Fibroblast of skin of right biceps (primary cell): ENCODE measurements at regions not wholly inside any gene's neighbourhood (a gene's known extent, or its start where the extent isn't known, plus 50 kb on each side); places are given as distances from the start of the nearest gene placed in this dataset.
"Not testable (repeated sequence)": the region's sequence is repeated elsewhere in the genome, so short reads cannot be mapped to it uniquely, and the experiment has no call there.

Source experiments
- DNase-seq: peaks from one replicate; pipeline ENCODE4 v3.0.0-alpha.2; 2013

DNA sequence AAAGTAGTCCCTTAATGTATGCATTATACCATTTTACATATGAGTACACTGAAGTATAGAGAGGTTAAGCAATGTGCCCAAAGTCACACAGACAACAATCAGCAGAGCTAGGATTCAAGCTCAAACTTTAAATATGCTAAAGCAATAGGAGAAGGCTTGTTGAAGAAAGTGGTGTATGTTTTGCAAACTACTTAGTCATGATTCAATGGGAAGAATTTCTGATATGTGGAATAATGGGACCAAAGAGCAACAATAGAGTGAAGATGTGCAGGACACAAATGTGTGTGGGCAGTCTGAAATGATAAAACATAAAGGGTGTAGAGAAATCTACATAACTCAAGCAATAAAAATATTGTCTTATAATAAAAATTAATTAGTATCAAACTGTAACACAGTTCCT is 109.0 kb upstream of the ARSJ start:
- DNase-seq: peak; percentile 25

DNA sequence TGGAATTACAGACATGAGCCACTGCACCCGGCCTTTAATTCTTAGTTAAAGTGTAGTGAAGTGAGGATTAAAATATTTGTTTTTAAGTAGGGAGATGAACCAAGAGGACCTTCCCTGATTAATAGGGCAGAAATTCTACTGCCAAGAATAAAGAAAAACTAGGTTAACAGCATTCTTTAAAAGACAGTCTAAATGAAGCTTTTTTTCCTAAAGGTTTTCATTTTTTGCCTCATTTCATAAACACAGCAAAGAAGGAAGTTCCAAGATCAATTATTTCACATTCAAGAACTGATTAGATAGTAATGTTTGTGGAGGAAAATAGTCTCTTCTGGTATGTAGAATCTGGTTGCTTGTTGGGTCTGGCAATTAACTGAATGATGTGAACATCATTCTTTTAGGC is 112.1 kb upstream of the ARSJ start:
- DNase-seq: peak; percentile 9

DNA sequence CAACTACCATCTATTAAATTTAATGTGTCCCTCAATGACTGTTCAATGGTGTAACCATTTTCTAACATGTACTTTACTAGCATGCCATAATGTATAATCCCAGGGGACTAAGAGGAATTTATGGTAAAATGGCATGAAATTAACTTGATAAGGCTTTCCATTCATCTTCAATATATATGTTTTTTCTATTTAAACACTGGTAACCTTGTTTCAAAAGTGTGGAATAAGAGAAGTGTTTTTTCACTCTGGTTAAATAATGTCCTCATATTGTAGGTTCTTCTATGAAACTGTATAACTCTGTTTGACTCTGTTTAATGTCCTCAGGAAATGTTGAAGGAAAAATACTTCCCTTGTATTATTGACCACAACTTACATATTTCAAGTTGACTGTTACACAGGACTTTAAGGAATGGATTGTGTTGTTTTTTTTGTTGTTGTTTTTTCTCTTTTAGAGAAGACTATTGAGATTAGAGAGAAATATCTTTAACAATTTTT is 113.8 kb upstream of the ARSJ start:
- DNase-seq: no peak

DNA sequence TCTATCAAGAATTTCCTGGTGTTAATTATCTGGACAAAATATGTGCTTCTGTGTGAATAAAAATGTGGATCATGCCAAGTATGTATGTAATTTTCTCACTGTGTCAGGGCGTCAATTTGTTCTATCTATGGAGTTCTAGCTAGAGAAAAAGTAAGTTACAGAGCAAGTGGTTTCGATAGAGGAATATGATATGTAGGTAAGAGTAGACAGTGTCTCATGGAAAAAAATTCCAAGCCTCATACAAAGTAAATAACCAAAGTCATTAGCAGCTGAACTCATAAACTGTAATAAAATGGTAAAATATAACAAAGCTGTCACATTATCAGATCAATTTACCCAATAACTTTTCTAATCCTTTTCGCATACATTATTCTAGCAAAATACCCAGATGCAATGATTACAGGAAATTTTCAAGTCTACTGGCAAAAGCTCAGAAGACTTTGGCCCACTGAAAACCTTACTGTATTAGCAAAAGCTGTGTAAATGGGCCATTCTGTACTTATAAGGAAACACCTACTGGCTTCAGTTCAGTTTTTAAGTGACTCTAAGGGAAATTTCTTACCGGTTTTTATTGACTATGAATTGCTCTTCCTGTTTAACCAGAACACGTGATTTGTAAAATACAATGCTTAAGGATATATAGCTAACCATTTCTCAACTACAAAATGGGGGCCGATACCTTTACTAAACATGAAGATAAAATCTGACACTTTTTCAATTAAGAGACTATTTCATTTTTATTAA is 121.0 kb upstream of the ARSJ start:
- DNase-seq: no peak

DNA sequence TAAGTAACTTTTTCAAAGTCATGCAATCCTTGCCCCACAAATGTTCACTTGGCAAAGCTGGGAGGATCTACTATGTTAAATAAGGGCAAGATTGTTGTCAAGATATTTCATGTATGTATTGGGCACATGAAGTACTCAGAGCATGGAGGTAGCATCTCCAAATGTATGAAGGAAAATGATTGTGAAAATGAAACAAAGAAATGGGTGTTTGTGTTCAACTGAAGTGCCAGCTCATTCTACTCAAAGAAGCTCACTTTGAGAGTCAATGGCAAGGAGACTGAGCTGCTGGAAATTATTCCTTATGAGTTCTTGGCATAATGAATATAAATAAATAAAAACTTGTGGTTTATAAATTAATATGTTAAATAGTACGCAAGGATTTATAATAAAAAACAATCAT is 124.5 kb upstream of the ARSJ start:
- DNase-seq: no peak

DNA sequence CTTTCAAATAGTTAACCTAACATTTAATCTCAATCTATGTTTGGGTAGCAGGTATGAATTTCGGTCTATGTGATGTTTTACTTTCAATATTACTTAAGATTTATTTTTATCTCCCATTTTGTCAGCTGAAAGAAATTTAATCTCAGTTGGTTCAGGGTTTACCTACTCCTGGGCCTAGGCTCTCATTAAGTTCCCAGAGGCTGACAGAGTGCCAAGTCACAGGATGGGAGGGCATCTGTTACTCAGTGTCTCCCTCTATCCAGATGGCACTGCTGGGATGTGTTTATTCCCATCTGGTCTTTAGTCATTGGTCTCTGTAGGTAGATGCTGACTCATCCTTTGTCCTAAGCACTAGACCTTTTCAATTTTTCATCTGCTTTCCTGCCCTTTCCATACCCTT is 129.4 kb upstream of the ARSJ start:
- peak; percentile 42 for DNase-seq

DNA sequence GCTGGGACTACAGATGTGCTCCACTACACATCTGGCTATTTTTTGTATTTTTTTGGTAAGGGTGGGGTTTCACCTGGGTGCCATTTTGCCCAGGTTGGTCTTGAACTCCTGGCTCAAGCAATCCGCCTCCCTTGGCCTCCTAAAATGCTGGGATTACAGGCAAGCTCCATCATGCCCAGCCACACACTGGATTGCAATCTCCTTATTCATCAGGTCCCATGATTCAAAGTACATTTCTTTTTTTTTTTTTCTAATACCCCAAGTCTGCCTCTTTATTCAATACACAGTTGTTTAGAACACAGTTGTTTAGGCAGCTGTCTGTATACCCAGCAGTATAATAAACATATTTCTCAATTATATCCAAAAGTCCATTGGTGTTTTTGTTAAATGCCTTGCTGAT is 130.3 kb upstream of the ARSJ start:
- DNase-seq: no peak

DNA sequence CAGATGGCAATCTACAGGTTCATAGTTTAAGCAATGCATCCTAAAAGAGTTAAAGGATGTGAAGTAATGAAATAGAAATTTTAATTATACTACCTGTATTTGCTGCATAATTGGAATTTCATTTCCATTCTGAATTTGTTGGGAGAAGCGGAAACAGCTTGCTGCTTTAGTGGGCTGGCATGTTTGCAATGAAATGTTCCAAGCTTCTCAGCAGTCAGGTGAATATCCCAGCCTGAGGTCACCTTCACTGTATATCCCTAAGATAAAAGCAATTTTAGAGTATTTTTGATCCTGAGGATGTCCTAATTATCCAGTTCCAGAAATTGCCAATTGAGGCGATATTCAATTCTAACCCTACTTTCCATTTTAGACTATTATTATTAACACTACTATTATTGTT is 136.1 kb upstream of the ARSJ start:
- DNase-seq: no peak

DNA sequence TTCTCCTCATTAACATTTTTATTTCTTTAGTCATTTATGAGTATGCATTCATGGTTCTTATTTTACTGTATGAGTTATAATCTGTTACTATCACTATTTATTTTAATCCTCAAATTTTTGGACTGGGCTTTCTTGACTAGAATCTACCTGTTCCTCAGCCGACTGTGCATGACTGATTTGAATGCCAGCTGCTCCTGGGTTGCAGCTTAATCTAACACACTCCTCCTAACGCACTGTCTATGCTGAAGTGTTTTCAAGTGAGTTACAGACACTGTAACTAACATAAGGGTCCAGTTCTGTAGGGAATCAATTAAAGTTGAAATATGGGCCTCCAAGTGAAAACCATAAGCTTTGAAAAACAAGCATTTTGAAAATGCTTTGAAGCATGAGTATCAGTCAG is 137.4 kb upstream of the ARSJ start:
- no peak for DNase-seq

DNA sequence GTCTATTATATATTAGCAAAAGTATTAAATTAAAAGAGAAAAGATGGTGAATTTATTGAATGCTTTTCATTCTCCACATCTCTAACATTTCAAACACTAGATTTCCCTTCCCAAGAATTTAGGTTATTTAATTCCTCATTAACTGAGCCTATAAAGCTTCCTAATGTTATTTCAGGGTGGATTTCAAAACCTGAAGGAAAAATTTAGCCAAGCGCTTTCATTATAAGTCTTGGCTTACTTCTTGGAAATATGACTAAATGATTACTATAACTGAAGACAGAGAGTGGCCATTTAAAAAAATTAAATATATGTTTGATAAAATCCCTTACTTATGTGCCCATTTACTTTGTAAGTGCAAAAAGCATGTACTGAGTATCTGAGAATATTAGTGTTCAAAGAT is 141.8 kb upstream of the ARSJ start:
- no peak for DNase-seq

DNA sequence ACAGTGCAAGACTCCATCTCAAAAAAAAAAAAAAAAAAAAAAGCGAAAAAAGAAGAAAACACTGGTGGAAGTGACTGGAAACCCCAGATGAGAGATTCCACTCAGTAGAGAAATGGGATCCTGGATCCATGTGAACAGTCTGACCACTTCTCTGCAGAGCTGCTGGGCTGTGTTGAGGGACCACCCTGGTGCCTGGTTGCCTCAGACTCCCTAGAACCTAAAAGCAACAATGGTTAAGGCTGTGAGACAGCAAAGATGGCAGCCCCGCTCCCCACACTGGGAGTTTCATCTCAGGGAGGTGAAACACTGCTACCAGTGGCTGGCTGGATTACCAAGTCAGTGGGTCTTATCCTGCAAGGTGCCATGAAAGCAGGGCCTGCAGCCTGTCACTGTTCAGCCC is 152.8 kb upstream of the ARSJ start:
- no peak for DNase-seq

DNA sequence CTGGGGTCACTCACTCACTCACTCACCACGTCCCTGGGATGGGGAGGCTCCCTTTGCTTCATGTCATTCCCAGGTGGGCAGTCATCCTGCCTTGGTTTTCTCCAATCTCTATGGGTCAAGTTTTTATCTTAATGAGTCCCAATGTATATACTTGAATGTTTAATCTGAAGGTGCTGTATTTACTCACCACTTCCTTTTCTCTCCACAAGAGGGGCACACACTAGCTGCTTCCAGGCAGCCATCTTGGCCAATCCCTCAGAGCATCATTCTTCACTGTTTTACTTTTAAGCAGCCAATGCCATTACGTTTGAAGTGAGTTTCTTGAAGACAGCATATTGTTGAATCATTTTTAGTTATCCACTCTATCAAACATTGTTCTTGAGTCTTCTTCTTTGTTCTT is 153.4 kb upstream of the ARSJ start:
- DNase-seq: peak; percentile 8

DNA sequence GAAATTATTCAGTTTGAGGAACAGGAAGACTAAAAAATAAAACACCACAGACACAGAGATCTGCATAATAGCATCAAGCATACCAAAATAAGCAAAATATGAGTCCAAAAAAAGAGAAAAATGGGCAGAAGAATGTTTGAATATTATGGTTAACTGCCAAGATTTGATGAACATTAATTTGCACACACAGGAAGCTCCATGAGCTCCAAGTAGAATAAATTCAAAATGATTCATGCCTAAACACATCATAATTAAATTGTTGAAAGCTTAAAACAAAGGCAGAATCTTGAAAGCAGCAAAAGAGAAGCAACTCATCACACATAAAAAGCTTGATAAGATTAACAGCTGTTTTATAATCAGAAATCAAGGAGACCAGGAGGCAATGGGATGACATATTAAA is 156.6 kb upstream of the ARSJ start:
- peak; percentile 69 for DNase-seq

DNA sequence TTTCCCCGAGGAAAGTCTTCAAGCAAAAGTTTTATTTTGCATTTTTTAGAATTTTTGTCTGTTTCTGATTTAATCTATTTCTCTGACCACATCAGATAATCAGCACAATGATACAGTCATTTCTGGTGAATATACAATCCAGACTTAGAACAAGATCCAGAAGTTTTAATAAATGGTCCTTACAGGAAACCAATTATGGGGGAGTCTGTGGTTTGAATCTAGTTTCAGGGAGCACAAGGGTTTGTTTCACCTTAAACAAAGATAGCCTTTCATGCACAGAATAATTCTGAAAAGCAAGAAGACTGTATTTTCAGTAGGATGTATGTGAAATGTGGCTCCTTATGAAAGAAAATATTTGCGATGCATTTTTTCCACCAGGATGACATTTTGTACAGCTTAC is 158.5 kb upstream of the ARSJ start:
- no peak for DNase-seq

DNA sequence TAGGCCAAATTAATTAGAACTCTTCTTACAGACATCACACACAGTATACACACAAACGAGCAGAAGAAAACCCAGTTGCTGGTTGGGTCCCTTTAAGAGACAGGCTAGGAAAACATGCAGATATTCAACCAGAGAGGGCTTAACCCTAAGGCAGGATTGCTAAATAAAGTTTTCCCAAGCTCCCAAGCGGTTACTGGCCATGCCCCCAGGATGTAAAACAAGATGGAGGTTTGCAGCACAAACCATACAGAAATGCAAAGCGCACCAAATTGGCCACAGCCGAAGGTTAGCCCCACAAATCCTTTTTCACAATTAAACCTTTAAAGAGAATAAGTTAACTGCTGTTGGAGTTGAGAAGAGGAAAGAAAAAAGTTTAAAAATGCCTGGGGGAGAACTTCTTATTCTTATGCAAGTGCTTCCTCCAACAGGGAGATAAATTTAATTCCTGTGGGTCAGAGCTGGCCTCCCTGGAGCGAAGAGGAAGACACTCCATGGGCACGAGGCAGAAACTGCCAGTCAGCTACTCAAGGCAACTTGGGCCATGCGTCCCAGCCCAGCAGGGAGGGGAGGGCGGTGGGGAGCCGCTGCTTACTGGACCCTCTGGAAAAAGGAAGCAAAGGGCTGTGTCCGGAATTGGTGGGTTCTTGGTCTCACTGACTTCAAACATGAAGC is 167.6 kb upstream of the ARSJ start:
- no peak for DNase-seq

DNA sequence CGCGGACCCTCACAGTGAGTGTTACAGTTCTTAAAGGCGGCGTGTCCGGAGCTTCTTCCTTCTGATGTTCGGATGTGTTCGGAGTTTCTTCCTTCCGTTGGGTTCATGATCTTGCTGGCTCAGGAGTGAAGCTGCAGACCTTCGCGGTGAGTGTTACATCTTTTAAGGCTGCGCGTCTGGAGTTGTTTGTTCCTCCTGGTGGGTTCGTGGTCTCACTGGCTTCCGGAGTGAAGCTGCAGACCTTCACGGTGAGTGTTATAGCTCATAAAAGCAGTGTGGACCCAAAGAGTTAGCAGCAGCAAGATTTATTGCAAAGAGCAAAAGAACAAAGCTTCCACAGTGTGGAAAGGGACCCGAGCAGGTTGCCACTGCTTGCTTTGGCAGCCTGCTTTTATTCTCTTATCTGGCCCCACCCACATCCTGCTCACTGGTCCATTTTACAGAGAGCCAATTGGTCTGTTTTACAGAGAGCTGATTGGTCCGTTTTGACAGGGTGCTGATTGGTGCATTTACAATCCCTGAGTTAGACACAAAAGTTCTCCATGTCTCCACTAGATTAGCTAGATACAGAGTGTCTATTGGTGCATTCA is 168.3 kb upstream of the ARSJ start:
- DNase-seq: not testable (repeated sequence)

DNA sequence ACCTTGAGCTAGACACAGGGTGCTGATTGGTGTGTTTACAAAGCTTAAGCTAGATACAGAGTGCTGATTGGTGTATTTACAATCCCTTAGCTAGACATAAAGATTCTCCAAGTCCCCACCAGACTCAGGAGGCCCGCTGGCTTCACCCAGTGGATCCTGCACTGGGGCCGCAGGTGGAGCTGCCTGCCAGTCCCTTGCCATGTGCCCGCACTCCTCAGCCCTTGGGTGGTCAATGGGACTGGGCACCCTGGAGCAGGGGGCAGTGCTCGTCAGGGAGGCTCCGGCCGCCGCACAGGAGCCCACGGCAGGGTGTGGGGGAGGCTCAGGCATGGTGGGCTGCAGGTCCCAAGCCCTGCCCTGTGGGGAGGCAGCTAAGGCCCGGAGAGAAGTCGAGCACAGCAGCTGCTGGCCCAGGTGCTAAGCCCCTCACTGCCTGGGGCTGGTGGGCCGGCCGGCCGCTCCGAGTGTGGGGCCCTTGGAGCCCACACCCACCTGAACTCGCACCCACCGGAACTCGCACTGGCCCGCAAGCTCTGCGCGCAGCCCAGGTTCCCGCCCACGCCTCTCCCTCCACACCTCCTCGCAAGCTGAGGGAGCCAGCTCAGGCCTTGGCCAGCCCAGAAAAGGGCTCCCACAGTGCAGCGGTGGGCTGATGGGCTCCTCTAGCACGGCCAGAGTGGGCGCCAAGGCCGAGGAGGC is 169.1 kb upstream of the ARSJ start:
- not testable (repeated sequence) for DNase-seq

DNA sequence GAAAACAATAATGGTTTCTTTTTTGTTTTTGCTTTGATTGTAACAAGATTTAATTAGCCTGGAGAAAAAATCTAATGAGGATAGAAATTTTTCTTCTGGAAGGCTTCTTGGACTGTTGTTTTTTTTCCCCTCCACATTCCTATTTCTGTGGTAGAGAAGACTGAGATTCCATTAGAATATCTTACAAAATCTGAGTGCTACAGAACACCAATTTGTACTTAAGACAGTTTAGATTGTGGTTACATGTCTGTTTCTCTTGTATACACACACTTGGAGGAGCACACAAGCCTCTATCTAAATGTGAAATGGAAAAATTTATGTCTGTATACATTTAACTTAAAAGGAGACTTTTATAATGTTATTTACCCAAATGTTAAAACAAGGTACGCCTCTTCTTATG is 176.9 kb upstream of the ARSJ start:
- DNase-seq: peak; percentile 8

DNA sequence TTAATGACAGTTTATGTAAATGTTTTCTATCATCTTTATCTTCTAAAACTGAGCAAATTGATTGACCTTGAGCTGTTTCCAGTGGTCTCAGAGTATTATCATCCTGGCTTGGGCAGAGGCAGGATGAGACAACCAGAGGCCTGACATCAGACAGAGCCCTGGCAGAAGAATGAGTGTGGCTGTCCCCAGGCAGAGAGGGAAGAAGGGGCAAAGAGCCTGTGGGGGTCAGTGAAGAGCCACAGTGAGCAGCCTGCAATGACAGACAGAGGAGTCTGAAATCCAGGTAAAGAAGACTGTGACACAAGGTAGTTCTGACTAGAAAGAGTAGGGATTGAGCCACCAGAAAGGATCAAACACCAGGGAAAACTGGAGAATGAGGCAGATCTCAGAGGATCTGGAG is 182.4 kb upstream of the ARSJ start:
- DNase-seq: no peak

DNA sequence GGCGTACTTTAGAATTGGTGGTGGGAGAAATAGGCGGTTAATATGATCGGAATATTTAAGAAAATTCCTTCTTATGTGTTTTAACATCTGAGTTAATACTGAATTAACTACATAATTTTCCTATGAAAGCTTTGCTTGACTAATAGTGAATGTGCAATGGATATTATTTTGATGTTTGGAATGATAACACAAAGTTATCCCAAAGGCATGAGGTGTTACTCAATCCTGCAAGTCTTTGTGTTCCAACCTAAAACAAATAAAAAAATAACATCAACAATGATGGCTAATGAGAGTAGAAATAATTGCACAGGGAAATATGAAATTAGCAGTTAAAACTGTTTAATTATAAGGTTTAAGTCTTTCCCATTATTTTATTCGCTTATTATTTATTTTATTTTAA is 183.6 kb upstream of the ARSJ start:
- no peak for DNase-seq

DNA sequence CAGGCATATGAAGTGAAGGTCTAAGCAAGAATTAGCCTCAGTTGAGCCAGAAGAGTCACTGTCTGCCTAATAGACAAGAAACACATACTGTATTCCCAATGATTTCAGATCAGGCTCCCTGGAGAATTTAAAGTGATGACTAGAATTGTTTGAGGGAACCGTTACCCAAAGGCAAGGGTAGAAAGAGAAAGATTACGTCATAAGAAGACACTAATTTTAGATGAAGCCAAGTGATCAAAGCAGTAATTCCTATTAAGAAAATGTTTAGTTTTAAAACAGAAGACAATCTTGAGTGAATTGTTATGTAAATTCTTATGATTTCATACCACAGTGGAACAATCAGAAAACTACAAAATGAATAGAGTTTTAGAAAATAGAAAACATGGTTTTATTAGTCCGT is 194.5 kb upstream of the ARSJ start:
- no peak for DNase-seq

DNA sequence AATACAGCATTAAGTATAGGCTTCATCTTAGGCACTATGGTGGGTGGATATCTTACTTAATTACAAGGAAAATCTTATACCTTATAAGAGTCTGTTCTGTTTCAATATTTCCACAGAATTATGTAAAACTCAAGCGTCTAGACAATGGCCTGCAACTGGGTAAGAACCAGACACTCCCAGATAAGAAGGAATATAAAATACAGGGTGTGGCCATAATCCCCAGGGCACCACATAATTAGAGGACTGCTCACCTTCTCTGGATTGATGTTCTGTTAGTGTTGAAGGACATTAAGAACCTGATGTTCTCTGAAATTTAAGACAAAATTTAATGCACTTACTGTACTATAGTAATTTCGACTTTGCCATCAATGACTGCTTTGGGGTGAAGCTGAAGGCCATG is 198.2 kb upstream of the ARSJ start:
- DNase-seq: no peak

DNA sequence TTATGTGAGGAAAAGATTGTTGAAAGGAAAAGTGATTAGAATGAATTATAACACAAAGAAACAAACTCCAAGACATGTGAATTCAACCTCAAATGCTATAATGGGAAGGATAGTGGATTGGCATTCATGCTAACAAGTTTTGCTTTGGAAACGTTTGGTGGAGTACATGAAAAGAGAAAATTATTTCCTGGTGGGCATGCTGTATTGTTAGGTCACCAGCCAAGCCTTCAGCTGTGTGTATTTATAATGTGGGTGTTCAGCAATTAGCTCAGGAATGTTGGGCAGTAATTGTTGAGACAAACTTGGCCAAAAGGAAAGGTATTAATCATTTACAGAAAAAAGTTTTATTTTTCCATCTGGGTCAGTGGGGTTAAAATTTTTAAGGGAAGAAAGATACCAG is 198.9 kb upstream of the ARSJ start:
- peak; percentile 39 for DNase-seq

DNA sequence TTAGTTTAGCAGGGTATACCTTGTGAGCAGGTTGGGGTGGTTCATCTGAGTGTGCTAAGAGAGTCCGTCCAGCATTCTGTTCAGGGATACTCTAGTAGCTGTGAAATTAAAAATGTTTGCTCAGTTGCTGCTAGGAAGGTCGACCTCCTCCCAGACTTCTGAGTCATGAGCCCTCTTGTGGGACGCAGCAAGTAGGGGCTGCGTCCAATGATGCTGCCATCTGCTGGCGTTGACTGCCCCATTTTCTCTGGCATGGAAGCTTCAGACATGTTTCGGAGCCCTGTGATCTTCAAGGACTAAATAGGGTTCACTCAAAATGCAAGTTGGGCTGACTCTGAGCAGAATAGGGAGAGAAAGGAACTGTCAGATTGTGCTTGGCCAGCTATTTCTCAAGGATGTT is 201.0 kb upstream of the ARSJ start:
- peak; percentile 74 for DNase-seq
